NCI-H1092 (cell line): ENCODE measurements at regions not wholly inside any gene's neighbourhood (a gene's known extent, or its start where the extent isn't known, plus 50 kb on each side); places are given as distances from the start of the nearest gene placed in this dataset.

Experiments
- DNase-seq: peaks from one replicate; lab custom pipeline; 2025; lab: John Stamatoyannopoulos, UW

DNA sequence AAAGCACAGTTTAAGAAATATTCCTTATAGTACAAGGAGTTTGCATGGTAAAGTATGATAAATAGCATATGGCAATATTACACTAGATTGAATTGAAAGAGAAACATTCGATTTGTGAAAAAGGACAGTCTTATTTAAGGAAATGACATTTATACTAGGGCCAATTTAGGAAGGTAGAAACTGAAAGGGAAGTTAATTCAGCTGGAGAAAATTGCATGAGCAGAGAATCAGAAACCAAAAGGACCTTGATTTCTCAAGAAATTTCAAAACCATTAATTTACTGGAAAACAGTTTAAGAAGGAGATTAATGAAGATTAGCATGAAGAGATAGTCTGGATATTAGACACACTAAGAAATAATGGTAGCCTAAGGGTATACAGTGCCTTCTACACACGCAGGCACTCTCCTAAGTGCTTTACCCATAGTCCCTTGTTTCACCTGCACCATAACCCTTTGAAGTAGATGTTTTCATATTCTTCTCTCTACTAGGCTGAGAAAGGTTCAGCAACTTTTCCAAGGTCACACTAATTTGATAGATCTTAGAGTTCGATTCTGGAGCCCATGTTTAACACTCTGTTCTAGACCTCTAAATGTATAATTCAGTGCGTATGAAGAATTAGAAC is 259.1 kb upstream of the SLIT2 start:
- DNase-seq: no peak

DNA sequence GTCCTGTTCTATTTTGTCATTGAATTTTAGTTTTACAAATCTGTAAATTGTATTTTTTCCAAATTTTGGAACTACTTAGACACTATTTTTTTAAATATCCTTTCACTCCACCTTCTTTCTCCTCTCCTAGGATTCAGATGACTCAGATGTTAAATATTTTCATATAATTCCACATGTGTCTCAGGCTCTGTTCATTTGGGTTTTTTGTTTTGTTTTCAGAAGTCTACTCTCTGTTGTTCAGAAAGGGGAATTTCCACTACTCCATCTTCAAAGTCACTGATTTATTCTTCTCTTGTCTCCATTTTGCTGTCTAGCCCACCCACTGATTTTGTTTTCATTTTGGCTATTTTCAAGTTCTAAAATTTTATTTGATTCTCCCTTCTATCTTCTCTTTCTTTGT is 264.0 kb upstream of the SLIT2 start:
- no peak for DNase-seq

DNA sequence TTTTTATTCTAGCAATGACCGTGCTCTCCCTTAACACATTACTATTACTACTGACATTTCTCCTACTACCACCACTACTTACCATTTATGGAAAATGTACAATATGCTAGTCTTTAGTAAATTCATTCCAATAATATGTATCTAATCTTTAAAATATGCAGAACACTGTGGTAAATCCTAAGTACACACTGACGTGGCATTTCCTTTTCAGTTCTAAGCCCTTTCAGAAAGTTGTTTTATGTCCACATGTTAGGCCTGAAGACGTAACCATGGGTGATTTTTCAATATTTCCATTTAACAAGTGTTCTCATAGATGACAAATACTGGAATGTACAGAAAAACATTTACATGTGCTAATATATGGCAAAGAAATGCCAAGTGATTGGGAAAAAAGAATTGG is 268.6 kb upstream of the SLIT2 start:
- no peak for DNase-seq

DNA sequence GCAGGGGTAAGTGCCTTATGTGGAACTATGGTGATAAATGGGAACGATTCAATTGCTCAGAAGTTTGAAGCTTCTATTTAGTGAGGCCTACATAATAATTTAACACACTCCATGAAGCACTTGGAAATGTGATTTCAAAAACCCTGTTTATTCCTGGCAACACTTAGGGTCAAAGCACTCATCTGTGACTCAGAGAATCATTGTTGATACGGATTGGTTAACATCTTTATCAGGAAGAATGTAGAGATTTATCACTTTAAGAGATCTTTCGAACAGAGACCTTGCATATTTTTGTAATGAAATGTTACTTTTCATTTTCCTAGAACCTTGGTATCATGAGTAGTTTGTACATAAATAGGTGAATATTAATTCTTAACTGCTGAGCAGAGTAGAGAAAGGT is 269.1 kb upstream of the SLIT2 start:
- no peak for DNase-seq

DNA sequence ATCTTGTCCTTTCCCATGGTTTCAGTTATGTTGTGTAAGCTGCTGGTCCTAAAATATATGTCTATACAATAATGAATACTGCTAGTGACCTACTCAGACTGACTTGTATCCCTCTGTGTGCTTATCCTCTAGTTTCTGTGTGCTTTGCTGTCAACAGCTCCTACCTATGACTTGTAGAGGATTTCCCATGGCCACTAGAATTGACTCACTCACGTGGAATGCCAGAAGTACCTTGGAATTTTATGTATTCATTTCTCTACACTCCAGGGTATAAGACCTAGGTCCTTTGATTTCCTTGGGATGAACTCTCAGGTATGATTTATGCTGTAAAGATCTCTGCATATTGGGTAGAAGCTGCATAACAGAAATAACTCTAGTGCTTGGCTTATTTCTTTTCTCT is 279.9 kb upstream of the SLIT2 start:
- DNase-seq: no peak

DNA sequence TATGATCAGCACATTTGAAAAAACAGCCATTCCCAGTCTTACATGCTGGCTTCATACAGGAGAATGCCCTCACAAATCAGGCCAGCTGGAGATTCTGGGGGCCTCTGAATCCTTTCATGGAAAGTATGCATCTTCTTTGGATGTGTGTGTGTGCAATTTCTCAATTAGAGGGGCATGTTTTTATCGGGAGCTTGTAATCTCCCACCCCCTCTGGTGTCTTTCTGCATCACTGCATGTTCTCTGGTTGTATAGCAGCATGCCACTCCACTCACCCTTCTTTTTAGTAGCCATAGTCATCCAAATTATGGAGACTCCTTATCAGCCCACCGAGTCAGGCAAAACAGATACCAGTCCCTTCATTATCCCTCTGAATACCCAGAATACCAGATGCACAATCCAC is 282.2 kb upstream of the SLIT2 start:
- DNase-seq: no peak

DNA sequence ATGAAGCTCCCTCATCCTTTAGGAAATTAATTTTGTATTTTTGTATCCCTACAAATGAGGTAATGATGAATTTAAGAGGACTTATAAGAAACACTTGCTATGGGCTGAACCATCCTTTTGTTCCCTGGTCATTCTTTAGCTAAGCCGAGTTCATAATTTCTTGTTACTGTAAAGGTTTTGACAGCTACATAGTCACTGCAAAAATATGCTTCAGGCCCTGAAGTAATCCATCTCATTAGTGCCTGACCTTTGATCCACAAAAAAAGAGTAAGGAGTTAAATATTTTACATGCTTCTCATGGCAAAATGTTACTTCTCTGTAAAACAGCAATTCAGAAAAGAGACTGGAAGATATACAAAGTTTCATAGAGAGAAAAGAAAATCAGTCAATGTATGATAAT is 290.6 kb upstream of the SLIT2 start:
- no peak for DNase-seq

DNA sequence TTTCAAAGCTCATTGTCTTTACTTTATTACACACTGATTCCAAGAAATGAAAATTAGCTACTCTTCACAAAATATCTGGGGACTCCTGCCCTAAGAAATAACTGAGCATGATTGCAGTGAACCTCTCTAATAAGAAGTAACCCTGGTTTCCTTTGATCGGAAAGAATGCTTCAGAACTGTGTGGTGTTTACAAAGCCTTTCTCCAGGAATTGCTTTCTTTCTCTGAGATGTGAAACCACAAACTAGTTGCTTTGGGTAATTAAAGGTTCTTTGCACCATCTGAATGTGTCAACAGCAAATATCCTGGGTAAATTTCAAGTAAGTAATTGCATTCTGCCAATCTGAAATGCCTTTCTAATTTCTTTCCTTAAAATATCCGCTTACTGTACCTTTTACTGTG is 292.9 kb upstream of the SLIT2 start:
- DNase-seq: no peak

DNA sequence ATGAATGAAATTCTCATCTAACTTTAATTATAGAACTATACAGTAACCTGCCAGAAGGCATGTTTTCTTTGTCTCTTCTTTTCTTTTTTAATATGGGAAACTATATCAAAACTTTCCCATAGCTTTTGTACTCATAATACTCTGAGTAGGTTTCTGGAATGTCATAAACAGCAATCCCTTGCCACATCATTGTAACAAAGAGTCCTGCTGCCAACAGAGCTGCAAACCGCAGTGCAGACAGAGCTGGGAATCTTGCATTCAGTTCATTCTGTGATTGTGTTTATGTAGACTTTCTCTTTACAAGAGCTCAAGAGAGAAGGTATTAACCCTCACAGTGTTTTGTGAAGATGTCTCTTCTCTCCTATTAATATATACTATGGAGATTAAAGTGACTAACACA is 304.4 kb upstream of the SLIT2 start:
- no peak for DNase-seq

DNA sequence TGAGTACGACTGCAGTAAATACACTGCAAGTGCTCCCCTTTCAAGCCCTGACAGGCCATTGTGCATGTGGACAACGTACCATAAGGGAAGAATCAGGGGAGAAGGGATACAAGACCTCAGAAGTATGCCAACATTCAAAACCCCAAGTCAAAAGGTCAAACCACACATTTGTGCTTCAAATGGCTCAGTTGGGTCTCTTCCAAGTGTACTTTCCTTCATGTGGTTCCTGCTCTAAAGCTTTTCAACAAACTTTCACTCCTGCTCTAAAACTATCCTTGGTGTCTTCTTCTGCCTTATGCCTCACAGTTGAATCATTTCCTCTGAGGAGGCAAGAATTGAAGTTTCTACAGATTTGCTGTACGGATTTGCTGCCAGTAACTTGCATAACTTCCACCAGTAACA is 305.7 kb upstream of the SLIT2 start:
- no peak for DNase-seq

DNA sequence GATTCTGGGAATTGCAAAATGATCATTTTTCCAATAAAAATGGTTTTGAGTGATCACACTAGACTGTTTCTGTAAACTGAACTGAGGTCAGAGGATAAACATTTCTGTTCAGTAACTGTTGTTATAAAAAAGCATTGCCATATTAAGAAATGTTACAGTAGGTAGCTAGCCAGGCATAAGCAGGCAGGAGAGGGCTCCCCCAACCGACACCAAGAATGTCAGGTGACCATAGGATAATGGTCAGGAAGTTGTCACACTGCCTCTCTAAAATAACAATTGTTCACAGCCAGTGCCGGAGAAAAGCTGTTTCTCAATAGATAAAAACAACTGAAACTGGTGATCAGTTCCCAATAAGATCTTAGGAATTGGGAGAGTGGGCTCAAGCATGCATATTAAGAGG is 306.2 kb upstream of the SLIT2 start:
- no peak for DNase-seq

DNA sequence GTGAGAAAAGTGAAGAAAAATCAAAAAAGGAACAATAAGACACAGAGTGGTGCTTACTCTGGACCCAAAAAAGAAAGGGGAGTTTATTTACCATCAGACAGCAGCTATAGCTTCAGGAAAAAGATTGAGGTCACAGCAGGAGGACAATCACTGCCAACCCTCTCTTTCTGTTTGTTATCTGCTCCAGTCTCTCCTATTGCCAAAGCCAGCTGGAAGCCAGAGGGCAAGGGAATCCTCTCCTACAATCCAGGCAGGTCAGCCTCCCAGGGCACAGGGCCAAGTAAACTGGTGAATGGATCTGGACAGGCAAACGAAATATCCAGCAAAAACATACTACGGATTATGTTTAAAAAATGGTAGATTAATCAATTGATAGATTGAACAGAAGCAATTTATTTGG is 306.9 kb upstream of the SLIT2 start:
- DNase-seq: peak; percentile 7

DNA sequence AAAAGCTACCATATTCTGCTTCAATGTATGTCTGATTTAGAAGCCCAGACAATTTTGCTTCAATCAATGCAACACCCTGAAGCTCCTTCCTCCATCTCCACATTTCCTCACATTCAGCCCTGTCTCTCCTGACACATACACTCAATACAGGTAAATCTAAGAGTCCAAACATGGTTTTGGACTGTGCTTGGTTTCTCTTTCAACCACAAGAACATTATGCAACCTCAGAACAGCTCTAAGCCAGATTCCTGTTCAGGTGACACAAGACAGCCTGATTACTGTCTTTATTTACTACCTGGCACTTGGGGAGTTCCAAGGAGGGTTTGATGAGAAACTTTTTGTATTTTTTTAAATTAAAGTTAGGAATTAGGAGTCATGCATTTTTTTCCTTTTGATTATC is 307.5 kb upstream of the SLIT2 start:
- no peak for DNase-seq

DNA sequence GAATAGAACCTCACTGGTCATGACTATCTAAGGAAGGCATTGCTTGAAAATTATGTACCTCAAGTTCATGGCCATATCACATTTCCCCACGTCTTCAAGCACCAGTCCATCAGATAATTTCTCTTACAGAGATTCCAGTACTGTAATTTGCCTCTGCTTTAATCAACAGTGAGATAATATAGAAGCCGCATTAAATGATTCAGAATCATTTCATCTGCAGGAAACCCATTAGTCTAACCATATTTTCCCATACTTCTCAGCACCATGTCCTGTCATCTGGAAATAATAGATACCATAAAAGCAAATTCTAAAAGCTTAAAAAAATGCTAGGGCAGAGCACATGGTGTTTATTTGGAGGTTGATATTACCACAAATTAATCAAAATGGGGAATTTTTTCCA is 310.3 kb upstream of the SLIT2 start:
- no peak for DNase-seq

DNA sequence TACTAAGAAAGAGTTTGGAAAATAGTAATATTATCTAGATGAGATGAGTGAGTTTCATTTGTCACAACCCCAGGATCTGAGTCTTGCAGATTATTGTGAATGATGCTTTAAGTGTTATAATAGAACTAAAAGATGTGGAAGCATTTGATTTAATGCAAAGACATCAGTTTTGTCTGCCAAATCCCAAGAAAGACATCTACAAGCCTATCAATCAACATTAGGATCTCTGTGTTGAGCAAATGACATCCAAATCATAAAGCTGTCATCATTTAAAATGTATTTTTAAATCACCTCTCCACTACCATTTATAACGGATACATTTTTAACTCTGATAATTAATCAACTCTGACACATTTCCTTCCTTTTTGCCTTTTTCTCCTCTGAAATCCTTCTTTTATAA is 310.8 kb upstream of the SLIT2 start:
- no peak for DNase-seq

DNA sequence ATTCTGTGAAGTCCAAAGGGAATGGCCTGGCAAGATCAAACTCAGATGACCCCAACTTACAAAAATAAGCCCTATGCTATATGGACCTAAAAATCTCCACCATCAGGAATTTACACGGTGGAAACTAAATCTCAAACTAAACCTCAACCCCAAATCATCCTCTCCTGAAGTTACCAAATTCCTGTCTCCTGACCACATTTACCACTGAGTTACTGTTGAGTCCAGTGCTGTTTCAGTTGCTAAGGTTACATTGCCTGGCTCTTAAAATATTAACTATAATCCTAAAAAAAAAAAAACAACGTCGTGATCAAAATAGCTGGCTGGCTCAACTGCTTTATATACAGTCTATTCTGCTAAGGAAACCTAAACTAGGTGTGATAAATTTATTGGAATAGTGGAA is 315.2 kb upstream of the SLIT2 start:
- no peak for DNase-seq

DNA sequence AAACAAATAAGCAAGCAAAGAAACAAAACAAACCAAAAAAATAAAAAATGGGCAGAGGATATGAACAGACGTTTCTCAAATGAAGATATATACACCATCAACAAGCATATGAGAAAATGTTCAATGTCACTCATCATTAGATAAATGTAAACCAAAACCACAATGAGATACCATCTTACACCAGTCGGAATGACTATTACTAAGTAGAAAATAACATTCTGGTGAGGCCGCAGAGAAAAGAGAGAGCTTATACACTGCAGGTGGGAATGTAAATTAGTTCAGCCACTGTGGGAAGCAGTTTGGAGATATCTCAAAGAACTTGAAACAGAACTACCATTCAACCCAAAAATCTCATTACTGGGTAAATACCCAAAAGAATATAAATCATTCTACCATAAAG is 321.0 kb upstream of the SLIT2 start:
- no peak for DNase-seq

DNA sequence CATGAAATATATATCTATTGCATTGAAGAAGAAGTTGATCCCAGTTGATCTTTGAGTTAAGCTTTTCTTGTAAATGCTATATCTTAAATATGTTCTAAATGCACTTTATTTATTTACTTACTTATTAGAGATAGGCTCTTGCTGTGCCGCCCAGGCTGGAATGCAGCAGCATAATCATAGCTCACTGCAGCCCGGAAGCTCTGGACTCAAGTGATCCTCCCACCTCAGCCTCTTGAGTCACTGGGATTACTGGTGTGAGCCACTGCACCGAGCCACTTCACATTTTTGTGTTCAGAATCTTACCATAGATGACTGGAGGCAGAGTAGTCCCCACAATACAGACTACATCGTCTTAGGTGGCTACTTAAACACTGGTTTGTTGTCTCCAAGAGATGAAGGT is 324.3 kb upstream of the SLIT2 start:
- no peak for DNase-seq

DNA sequence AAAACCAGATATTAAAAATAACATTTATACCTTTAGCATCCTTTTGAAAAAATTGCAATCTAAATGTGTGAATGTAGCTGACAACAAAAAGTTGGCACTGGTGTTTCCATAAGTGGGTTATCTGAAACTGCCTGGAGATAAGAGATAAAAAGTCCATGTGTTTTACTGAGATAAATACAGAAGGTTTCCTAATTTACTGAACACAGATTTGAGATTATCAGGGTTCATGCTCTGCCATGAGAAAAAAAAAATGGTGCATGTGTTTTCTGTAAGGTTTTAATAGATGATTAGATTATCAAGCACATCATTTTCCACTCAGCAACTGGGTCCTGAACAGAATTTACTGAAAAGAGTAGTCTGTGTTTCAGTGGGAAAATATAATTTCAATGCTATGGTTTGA is 326.2 kb upstream of the SLIT2 start:
- no peak for DNase-seq

DNA sequence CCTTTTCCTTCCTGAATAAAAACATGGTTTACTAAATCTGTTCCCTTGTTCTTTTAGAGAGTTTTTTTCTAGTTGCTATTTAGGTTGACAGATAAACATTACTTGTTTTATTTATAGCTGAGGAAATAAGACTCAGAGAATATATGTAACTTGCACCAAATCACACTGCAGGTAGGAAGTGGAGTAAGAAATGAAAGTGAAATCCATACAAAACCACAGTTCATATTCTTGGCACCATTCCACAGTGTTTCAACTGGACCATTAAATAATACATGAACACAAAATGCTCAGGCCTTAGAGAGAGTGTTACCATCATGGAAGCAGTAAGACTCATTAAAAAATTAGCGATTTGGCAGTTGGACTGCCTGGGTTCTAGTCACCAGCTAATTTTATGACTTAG is 326.9 kb upstream of the SLIT2 start:
- no peak for DNase-seq

DNA sequence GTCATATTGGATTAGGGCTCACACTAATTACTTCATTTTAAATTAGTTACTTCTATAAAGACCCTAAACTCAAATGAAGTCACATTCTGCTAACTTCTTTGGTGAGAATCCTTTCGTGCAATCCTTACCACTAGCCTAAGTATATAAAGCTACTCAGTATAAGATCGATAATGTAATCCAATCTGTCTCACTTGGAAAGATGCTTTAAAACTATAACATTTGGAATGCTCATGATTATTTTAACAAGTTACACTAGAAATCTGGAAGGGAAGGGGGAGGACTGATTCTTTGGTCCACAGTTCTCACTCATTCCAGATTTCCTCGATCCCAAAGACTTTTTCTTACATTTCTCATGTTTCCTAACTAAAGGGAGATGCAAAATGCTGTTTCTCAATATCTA is 336.4 kb upstream of the SLIT2 start:
- no peak for DNase-seq

DNA sequence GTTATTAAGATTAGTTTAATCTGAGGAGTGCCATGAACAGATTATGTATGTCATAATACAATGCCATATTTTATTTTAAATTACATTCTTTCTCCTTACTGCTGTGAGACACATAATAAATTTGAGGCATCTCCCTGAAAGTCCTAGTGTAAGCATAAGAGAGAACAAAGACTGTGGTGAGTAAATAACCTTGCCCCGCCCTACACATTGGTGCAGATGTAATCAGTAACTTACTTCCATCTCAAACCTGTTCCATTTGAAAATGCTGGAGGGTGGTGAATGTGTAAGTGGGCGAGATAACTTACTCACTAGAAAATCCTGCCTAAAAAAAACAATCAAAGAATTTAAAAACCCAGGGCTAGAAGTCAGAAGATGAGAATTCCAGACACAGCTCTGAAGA is 338.1 kb upstream of the SLIT2 start:
- no peak for DNase-seq

DNA sequence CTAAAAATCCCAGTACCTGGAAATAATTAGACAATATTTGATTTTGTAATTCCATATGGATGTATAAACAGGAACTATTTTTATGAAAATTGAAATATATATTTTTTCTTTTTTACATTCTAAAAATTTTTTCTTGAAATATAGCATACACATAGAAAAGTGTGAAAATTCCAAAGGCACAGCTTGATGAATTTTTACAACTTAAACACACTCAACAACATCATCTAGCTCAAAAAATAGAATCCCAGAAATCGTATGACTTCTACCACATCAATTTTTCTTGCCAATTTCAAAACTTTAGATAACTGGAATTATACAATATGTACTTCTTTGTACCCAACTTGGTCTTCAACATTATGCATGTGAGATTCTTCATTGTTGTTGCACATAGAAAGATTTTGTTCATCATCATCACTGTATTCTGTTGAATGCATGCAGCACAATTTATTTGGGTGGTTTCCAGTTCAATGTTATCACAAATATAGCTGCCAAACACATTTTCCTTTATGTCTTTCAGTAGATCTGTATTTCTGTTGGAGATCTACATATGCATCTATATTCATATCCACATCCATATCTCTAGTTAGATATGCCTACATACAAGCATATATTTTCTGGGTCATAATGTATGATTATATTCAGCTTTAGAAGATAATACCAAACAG is 340.7 kb upstream of the SLIT2 start:
- no peak for DNase-seq

DNA sequence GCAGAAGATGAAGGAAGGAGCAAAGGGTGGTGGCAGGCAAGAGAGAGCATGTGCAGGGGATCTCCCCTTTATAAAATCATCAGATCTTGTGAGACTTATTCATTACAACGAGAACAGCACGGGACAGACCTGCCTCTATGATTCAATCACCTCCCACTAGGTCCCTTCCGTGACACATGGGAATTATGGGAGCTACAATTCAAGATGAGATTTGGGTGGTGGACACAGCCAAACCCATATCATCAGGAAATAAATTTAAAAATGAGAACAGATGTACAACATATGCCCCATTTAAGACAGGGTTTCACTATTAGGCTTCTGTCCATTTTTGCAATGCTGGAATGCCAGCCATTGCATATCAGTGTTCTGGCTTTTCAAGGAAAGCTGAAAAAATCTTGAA is 346.7 kb upstream of the SLIT2 start:
- DNase-seq: no peak

DNA sequence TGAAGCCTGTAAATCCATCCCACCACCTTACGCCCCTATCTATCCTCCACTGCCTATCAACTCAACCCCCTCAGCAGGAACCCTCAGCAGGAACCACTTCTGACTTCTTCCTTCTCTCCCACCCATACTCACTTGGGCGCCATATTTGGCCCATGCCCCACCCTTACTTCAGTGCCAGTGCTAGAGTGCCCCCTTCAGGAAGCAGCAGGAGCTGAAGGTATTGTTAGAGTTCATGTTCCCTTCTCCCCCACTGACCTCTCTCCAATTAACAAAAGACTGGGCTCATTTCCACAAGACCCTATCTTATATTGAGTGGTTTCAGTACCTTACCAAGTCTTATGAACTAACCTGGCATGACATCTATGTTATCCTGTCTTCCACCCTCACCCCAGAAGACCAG is 363.1 kb upstream of the SLIT2 start:
- no peak for DNase-seq
